ENCODE measurements at regions not wholly inside any gene's neighbourhood (a gene's known extent, or its start where the extent isn't known, plus 50 kb on each side); places are given as distances from the start of the nearest gene placed in this dataset.

DNA sequence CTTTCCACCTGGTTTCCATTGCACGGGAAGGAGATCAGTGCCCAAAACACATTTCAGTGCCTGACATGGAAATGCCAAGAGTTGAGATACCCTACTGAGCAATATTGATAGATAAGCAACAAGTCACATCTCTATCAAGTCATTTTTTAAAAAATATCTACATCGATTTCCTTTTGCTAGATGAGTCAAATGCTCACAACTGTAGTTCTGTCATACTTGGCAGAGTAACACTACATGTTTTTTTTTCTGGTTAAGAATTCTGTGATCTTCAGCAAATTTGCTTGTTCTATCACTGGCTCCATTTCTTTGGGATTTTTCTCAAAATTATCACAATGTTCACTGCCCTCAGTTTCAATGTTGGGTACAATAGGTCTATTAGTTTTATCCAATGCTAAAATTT is 145.4 kb downstream of the ZC3H11B start:
- DNase-seq, result no peak

DNA sequence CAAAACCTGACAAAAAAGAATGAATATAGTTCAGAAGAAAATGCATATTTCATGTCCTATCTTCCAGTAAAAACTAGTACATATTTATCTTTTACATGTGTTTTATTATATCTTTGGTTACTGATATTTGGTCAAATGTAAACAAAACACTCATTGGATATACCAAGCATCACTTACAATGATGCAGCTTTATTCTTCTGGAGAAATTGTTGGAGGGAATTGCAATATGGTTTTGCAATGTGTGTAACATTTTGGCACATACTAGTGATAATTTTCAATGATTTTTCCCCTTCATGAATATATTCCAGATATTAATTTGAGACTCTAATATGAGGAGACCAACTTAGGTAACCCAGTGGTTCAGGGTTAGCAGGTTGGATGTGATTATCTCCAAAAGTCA is 146.1 kb downstream of the ZC3H11B start:
- no peak for DNase-seq

DNA sequence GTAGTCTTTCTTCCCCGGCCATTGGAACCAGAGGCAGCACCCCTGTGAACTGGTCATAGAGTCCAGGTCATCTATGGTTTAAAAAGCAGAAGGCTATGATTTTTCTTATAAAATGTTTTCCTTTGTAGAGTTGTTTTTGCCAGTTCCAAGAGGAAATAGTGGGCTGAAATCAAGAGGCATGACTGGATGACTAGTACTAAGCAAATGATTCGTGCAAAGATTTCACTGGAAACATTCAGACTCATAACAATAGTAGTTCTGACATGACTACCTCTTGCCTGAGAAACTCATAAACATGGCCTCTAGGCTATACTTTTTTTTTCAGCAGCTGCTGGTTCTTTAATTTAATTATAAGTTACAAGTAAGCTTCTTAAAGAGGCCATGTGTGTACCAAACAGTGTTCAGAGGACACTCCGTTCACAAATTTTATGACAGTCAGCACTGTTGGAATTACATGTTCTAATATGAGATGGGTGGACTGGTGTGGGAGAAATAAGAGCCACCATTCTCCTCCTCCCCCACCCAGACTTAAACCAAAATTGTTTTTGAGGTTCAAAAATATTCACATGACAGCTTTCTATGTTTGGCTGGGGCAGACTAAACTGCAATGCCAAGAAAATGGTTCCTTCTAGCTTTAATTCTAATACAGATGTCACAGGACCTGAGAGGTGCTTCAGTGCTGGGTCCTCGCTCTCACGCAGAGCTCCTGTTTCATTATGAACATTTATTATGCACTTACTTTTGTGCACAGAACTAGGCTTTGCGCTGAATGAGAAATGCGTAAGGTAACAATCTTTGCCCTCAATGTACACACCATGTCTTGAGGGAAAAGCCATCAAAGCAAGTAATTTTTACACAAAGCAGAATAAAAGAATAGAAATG is 147.5 kb downstream of the ZC3H11B start:
- DNase-seq, result no peak

DNA sequence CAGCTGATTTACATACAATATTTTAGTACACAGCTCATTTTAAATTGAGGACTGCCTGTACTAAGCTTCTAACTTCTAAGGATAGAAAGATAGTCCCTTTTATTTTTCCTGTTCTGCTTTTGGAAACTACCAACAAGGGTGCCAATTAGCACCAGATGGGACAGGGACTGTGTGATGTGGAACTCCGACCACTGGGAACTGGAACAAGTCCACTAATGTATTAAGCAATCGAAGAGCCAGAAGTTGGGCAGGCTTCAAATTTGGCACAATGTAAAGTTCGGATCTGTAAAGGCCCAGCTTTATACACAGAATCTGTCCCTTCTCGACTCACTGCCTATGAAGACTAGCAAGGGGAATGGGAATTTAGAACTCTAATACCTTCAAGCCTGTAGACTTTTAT is 149.3 kb downstream of the ZC3H11B start:
- DNase-seq, result no peak

DNA sequence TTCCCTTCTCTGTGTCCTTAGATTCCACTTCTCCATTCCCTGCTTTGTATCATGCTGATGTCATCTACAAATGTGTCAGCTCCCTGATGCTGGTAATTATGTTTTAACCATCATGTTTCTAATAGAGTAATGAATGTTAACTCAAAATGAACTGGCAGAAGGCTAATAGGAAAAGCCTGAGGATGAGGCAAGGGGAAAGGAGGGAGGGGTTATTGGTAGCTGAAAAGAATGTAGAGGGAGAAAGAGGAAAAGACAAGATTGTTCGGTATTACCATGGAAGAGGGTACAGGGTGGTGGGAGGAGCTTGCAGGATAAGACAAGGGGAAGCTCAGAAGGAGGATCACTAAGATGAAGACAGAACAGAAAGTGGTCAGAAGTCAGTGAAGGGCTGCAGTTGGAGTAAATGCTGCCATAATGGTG is 150.9 kb downstream of the ZC3H11B start:
- no peak for DNase-seq

DNA sequence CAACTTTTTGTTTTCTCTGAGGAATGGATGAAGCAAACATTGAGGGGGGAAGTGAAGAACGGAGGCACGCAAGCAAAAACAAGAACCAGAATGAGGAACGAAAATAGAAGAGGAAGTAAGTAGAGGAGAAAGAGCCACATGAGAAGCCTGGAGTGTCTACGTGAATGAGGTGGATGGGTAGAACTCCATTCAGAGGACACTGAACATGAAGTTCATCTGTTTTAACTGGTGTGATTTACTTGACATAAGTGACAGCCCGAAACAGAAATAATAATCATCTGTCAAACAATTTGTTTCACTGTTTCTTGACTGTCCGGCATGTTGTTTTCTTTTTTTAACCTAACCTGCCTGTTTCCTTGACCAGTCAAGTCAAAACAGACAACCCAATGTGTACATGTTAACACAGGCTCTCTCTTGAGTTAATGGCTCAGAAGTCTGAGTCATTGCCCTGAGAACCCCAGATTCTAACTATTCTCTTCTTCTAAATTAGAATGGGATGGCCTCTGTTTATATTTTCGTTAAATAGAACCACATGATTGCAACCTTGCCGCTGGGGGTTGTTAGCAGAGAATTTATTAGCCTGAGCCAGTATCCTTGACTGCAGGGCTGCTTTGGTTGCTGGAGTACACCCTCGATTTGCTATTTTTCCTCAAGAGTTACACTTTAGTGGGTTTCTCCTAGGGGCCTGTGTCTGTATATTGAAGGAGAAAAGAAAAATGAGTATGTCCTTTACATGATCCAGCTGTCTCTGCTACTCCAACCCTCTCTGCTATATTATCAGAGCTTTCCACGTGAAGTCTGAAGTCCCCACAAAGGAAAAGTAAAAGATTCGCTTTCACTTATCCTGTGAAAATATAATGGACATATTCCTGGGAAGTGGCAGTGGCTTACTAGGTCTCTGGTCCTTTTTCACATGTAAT is 151.7 kb downstream of the ZC3H11B start:
- DNase-seq, result no peak

DNA sequence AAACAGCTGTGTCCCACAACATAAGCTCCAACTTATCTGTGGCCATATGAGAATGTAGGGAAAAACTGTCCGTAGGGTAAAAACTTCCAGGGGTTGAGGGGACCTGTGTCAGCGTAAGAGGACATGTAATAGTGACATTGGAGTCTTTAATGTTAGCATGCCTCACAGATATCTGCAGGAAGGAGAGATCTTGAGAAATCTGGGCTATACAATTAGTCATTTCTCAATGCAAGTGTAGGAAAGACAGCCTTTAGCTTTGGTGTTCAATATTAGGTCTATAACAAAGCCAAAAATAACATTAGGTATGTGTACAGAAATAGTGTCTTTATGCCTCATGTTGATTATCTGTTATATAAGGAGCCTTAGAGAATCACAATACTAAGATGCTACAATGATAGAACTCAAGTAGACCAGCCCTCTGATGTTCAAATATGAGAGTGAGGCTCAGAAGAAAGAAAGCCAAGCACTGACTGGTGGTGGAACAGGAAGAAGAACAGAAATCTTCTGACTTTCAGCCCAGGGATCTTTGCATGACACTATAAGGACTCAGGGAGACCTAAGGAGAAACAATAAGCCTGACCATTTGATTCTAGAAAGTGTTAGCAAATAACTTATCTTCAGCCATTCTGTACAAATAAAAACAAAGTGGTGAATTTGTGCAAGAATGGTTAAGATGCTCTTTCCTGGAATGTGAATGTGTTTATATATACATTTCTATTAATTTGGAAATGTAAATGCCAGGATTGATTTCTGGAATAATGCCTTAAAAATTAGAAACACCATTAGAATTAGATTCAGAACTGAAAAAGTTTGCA is 152.6 kb downstream of the ZC3H11B start:
- no peak for DNase-seq

DNA sequence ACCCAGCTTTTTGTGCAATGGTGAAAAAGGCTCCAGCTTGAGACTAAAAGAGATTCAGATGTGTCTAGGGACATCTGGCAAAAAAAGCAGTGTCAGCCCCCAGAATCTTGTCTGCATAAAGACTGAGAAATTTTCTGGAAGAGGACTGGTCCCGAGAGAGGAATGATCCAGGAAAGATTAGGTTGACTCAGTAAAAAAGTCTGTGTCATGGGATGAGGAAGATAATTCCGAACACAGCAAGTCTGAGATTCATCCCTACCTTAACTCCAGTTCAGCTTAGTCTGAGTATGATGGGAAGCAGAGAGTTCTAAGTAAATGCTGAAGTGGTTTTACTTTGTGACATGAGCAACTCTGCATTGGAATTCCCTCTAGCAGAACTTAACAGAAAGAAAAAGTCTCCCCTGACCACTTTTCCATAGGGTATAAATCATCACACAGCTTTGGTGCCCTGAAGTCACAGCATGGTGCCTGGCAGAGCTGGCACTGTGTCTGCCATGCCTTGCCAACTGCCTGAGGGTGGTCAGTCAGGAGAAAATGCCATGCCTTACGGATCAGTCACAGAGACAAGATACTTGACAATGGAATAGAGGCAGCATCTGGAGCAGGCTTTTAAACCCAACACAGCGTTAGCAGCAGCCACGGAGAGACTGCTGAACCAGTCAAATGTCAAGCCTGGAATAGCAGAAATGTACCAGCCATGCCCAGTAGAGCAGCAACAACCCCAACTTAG is 153.4 kb downstream of the ZC3H11B start:
- DNase-seq, result no peak

DNA sequence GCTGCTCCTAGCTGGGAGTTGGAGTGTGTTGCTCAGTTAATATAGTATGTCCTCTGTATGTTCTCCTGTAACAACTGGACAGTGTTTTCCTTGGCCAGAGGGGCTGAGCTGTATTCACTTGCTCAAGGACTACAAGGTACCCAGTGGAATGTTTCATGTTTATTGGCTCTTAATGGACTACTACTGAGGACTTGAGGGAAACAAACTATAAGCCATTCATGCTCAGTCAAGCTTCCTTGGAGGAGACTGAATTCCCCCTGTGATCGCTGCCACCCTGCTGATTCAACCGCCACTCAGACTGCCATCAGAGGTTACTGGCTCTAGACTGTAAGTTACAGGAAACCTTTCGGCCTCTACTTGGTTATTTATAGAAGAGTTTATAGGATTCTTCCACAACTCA is 166.6 kb downstream of the ZC3H11B start:
- DNase-seq, result no peak

DNA sequence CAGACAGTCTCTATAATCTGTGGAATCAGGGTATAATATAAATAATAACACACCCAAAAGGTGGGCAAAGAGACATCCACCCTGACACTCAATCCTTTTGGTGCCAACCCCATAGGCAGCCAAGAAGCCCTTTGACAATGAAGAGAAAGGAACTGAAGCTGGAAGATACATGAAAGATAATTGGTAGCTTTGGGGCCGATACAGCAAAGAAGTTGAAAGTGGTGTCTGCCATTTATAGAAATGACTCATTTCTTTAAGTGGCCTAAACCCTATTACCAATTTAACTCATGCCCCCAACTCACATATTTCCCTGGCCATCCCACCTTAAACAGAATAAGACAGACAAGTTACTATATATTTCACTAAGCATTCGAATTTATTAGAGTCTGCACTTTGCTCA is 167.0 kb downstream of the ZC3H11B start:
- no peak for DNase-seq

DNA sequence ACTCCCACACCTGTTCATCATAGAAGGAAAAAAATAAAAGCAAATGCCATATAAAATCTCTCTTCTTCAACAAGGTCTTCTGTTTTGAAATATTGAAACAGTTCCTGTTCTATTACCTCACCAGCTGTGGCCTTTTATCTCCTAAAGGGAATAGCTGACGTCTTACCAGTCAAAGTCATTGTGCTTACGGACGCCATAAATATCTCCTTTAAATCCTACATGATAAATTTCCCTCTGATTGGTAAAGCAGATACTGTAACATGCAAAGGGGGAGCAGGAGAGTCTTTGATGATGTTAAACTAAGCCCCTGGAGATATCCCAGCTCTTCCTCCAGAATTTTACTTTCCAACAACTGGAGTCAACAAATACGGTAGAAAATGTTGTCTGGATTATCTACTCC is 168.4 kb downstream of the ZC3H11B start:
- no peak for DNase-seq

DNA sequence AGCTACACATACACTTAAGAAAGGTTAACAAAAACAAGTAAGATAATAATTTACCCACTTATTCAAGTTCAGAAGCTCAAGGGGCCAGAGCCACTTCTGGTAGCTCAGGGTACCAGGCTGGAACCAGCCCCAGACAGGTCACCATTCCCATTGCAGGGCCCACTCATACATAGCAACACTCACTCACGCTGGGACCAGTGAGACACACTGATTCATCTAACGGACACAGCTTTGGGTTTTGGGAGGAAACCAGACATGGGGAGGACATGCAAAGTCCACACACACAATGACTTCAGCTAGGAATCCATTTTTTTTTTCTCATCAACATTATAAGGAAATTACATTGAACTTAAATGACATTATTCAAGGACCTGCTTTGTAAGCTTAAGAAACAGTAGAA is 169.1 kb downstream of the ZC3H11B start:
- no peak for DNase-seq

DNA sequence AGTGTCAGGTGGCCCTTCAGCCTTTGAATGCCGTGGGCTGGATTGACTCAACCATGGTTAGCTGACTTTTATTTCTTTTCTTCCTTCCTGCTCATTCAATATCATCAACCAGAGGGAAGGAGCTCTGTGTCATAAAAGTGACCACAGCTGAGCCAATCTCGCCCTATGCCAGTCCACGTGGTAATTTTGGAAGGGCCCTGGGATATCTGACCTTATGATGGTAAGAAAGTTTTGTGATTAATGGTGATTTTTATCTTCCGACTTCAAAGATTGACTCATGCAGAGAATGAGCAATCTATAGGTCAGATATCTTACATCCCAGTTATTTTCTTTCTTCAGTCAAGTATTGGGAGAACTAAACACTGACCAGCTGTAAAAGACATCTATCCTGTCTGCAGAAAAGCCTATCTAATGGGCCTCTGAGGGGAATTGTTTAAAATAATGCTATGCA is 170.3 kb downstream of the ZC3H11B start:
- no peak for DNase-seq

DNA sequence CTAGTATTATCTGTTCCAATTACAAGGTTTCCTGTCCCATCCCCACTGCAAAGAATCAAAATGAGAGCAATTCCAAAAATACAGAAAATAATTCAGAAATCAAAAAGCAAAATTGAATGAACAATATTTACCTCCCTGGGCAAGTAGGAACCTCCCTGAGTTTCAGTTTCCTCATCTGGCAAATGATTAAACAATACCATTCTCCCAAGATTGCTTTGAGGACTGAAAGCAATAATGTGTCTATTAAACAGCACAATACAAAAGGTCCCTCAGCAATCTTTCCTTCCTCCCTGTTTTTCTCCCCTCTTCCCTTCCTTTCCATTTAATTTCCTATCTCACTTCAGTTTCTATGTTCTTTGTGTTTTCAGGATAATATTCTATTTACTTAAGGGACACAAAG is 171.0 kb downstream of the ZC3H11B start:
- no peak for DNase-seq

DNA sequence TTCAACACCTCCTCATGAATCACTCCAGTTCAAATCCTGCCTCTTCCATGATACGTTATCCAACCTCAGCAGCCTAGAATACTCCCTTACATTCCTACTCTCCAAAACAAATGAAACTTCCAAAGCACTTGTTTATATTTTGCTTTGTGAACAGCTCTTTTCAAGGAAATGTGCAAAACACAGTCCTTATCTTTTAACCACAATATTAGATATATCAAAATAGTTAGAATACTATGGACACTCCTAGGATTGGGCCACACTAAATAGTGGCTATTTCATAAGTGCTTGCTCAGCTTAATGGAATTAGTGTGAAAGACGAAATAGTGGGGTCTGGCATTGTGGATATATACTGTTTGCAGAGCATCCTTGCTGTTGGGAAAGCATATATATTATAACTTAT is 173.5 kb downstream of the ZC3H11B start:
- DNase-seq, result no peak

DNA sequence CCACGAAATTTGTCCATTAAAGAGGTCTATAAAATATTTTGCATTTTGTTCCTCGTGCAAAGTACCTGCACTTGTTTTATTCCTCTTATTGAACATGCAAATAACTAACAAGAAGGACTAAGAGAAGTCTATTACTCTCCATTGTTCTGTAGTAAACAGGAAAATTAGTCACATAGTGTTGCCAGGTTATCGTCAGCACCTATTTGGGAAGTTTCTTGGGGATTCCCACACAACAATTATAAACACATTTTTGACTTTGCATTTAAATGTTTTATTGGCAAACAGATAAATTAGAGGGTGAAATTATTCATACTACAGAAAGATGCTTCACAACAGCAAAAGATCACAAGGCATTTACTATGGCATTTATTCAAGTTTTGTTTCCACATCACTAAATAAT is 174.5 kb downstream of the ZC3H11B start:
- no peak for DNase-seq

DNA sequence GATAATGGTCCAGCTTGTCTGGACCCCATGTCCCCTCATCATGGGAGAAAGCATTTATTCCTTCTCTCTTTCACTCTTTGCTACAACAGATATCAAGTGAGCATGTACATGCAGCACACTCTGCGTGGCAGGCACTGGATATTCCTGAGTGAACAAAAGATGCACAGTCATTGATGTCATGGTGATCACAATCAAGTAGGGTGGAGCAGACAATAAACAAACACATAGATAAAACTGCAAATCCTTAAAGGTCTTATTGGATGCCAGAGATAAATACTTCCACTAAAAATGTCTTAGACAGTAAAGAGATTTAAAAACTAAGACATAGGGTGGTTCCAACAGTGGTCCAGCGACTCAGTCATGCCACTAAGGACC is 178.0 kb downstream of the ZC3H11B start:
- DNase-seq, result no peak

DNA sequence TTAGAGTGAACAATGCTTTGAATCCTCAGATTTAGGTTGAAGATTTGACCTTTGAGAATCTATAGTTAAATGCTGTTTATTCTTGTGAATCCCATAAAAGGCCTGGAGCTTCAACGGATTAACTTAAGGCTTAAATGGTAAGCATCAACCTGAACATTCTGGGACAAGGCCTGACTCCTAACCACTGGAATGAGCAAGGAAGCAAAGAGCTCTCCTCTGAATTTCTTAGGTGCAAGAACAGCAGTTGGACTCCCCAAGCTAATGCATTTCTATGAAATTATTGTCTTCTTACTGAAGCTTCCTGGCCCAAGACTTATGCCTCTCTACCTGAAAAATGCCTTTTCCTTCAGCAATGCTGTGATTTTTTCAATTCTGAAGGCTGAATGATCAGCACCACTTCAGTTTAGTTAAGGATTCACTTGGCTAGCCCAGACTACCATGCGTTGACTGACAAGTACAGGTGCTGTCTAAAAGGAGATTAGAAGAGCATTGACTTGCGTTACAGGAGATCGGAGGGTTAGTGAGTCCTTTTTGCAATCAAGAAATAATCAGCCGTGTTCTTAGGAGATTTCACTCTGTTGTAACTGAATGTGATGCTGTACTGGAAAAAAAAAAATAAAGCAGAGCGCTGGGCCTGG is 178.5 kb downstream of the ZC3H11B start:
- DNase-seq, result no peak

DNA sequence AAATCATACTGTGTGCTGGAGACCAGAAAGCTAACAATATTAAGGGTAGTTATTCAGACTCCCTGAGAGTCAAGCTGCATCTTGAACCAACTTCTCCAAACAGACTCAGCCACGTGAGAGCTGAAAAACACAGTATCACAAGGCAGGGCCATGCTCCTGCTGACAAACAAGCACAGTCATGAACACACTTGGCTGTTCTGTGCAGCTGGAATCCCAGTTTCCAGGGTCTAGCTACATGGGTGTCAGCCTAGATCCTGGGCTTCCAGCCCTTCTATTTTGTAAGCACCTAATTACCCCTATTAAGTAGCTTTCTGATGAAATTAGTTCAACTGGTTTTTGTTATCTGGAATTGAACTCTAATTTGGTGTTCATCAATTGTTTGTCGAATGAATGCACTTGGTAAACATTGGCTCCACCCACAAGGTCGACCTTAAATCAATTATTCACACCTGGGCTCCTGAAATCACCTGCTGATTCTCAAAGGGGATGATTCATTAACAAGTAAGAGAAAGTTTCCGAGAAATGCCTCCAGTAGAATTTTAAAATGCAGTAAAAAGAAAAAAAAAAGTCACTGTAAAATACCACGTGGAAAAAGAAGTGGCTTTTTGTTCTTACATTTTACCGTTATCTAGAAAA is 179.3 kb downstream of the ZC3H11B start:
- DNase-seq, result no peak

DNA sequence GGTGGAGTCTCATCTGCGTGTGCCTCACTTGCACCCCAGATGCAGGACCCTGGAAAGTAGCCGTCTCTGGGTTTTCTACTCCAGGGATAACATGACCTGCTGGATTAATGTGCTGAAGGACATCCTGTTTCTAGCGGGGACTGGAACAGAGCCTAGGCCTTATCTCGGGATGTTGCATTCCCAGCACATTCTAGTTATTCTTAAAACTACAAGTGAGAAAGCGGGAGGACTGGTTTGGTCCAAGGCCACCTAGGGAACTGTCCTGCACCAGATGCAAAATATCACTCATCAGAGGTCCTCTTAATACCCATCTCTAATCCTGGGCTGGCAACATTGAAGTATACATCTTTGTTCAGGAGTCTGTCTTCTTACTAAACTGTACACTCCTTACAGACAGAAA is 179.9 kb downstream of the ZC3H11B start:
- no peak for DNase-seq

DNA sequence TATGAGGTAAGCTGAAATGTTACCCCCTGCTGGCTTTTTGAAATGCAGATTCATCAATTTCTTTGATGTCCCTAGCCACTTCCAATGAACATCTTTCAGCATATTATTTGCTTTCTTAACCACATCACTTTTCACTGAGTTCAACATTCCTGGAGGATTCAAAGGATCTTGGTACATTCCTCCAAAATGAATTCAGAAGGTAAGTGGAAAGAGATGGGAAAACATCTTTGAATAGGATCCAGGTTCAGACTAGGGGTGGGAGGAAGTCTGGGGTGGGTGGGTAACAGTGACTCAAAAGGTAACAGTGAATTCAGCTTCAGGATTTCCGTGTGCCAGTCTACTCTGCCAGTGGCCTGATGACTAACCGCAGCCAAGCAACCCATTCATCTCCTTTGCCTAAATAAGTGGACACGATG is 180.7 kb downstream of the ZC3H11B start:
- no peak for DNase-seq

All from femur (tissue), 1 donor.